ENCODE measurements at regions not wholly inside any gene's neighbourhood (a gene's known extent, or its start where the extent isn't known, plus 50 kb on each side); places are given as distances from the start of the nearest gene placed in this dataset.

DNA sequence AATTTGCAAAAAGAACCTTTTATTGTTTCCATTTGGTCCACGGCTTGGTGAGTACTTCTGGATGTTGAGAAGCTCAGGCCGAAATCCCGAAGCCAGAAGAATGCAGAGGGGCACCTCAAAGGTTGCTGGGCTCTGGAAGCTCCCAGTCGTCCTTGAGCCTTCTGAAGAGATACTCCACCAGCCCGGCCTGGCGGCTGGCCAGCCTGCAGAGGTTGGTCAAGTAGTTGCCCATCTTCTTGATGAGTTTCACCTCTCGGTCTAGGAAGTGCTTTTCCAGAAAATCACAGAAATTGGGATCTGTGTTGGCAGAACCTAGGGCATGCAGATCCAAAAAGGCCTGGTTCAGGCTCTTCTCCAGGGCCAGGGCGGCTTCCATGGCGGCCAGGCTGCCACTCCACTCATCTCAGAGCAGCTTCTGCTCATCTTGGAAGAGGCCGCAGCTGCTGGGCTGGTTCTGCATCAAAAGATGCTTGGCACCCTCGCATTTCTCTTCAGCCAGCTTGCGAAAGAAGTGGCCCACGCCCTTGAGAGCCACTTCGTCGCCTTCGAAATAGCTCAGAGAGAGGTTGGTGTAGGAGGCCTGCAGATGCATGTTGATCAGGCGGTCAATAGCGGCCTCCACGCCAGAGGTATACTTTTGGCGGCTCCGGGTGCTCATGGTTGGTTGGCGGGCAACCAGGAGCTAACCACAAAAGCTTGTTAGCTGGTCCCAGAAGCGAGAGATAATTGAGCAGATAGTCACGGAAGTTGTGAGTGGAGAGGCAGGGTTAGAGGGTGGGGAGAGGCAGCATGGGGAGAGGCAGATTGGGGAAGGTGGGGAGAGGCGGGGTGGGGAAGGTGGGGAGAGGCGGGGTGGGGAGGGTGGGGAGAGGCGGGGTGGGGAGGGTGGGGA lies 76.5 kb upstream of the TSPAN7 start:
- peak overlapping the region; percentile 28 for H2AK9ac ChIP-seq (replicated peaks; ENCODE audit: low read depth, low read length, poor library complexity)
- H3K9me3 ChIP-seq (ENCODE audit: control insufficient read depth, insufficient read depth, low read length): no peaks in the 10 kb centered on the region
- no TSS peak for BruUV-seq (replicated peaks)
- H3K27ac ChIP-seq (ENCODE audit: insufficient read depth, low read length): no peak overlapping the region
- in situ Hi-C loops (cut with MboI; ENCODE audit: low sequenced_read_pairs): no loop called here
- no peak overlapping the region for H3K9ac ChIP-seq (ENCODE audit: low read depth, low read length)
- ATAC-seq (ENCODE audit: low read depth) (no peak), DNase-seq (no peak)
- dilution Hi-C loops (cut with HindIII; ENCODE audit: low sequenced_read_pairs, unreplicated experiment): no loop called here
- H3K79me1 ChIP-seq (ENCODE audit: low read depth in 1 of 2, low read length in 2 of 2): no peaks in the 10 kb centered on the region
- POLR2A ChIA-PET (ENCODE audit: unreplicated experiment): no interaction called here
- H3K27me3 ChIP-seq (ENCODE audit: control insufficient read depth, insufficient read depth, low read length): no peaks in the 10 kb centered on the region
- H4K20me1 ChIP-seq (ENCODE audit: insufficient read depth, low read length): no peaks in the 10 kb centered on the region
- CTCF ChIA-PET: no interaction called here
- no peak for TF ChIP-seq BHLHE40 (IDR thresholded peaks at IDR 0.05; ENCODE audit: low read depth, low read length)
- TF ChIP-seq SMC3 (IDR thresholded peaks at IDR 0.05; ENCODE audit: low read depth, low read length): no peak
- TF ChIP-seq MAFK (IDR thresholded peaks at IDR 0.05; ENCODE audit: low read depth, low read length): no peak
- TF ChIP-seq CEBPB (IDR thresholded peaks at IDR 0.05; ENCODE audit: low read depth, low read length): no peak
- TF ChIP-seq MXI1 (IDR thresholded peaks at IDR 0.05; ENCODE audit: borderline replicate concordance, low read depth, low read length): no peak
- TF ChIP-seq POLR2A (IDR thresholded peaks at IDR 0.05; ENCODE audit: low read depth, low read length): no peak
- TF ChIP-seq RCOR1 (IDR thresholded peaks at IDR 0.05; ENCODE audit: insufficient replicate concordance, low read length): no peak
- TF ChIP-seq, protein P1, sequence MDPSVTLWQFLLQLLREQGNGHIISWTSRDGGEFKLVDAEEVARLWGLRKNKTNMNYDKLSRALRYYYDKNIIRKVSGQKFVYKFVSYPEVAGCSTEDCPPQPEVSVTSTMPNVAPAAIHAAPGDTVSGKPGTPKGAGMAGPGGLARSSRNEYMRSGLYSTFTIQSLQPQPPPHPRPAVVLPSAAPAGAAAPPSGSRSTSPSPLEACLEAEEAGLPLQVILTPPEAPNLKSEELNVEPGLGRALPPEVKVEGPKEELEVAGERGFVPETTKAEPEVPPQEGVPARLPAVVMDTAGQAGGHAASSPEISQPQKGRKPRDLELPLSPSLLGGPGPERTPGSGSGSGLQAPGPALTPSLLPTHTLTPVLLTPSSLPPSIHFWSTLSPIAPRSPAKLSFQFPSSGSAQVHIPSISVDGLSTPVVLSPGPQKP (IDR thresholded peaks at IDR 0.05; ENCODE audit: borderline replicate concordance, low read depth, low read length): no peak
- TF ChIP-seq, protein P2, sequence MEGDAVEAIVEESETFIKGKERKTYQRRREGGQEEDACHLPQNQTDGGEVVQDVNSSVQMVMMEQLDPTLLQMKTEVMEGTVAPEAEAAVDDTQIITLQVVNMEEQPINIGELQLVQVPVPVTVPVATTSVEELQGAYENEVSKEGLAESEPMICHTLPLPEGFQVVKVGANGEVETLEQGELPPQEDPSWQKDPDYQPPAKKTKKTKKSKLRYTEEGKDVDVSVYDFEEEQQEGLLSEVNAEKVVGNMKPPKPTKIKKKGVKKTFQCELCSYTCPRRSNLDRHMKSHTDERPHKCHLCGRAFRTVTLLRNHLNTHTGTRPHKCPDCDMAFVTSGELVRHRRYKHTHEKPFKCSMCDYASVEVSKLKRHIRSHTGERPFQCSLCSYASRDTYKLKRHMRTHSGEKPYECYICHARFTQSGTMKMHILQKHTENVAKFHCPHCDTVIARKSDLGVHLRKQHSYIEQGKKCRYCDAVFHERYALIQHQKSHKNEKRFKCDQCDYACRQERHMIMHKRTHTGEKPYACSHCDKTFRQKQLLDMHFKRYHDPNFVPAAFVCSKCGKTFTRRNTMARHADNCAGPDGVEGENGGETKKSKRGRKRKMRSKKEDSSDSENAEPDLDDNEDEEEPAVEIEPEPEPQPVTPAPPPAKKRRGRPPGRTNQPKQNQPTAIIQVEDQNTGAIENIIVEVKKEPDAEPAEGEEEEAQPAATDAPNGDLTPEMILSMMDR (conservative IDR thresholded peaks at IDR 0.05; ENCODE audit: low read depth, low read length): no peak
- no peak for TF ChIP-seq RAD21 (IDR thresholded peaks at IDR 0.05; ENCODE audit: low read length)
- no peak for TF ChIP-seq RFX5 (IDR thresholded peaks at IDR 0.05; ENCODE audit: low read depth, low read length)
- TF ChIP-seq CHD1 (IDR thresholded peaks at IDR 0.05; ENCODE audit: low read depth, low read length): no peak
- TF ChIP-seq FOS (IDR thresholded peaks at IDR 0.05; ENCODE audit: low read depth, low read length): no peak
- no peak for TF ChIP-seq NFE2L2 (IDR thresholded peaks at IDR 0.05; ENCODE audit: low read depth, low read length)
- TF ChIP-seq USF2 (IDR thresholded peaks at IDR 0.05; ENCODE audit: low read depth, low read length): no peak
- TF ChIP-seq MAZ (IDR thresholded peaks at IDR 0.05; ENCODE audit: borderline replicate concordance, low read depth, low read length): no peak
- H2BK20ac ChIP-seq (ENCODE audit: low read depth, low read length): no peak overlapping the region
- no peaks in the 10 kb centered on the region for H3K36me3 ChIP-seq (ENCODE audit: control insufficient read depth, insufficient read depth, low read length)
- H3K4ac ChIP-seq (ENCODE audit: low read depth, low read length): no peak overlapping the region
- no peak overlapping the region for H3K23ac ChIP-seq (ENCODE audit: low read depth, low read length)
- H2AFZ ChIP-seq (replicated peaks; ENCODE audit: low read length, poor library complexity): no peak overlapping the region
- H3K18ac ChIP-seq (ENCODE audit: low read depth, low read length): no peak overlapping the region
- H3K56ac ChIP-seq (ENCODE audit: extremely low read depth, insufficient read depth, low read length): no peak overlapping the region
- no peak overlapping the region for H3K4me3 ChIP-seq (ENCODE audit: insufficient read depth, low read depth, low read length)
- no peaks in the 10 kb centered on the region for H3K4me1 ChIP-seq (ENCODE audit: control insufficient read depth, insufficient read depth, low read length)
- no peak overlapping the region for H2BK15ac ChIP-seq (ENCODE audit: low read depth, low read length)
- no peaks in the 10 kb centered on the region for H3K9me1 ChIP-seq (ENCODE audit: insufficient read depth, low read length)
- no peak overlapping the region for H2BK5ac ChIP-seq (ENCODE audit: low read depth, low read length, poor library complexity, severe bottlenecking)
- no peak overlapping the region for H4K5ac ChIP-seq (ENCODE audit: low read depth, low read length)
- no peak overlapping the region for H3K4me2 ChIP-seq (ENCODE audit: low read depth, low read length)
- no peak overlapping the region for H3K14ac ChIP-seq (replicated peaks; ENCODE audit: low read depth, low read length)
- H2BK120ac ChIP-seq (ENCODE audit: low read depth, low read length): no peak overlapping the region
- 63% methylated on average over 9 of the region's 27 CpGs; no CpG with 5 or more reads in 1 of the 2 experiments for WGBS, 2 experiments (ENCODE audit: extremely low coverage in 2 of 2, insufficient read length in 1 of 2)
- no peak overlapping the region for H2AK5ac ChIP-seq (ENCODE audit: low read depth, low read length)
- H4K91ac ChIP-seq (ENCODE audit: insufficient read depth, low read depth, low read length): no peak overlapping the region
- H4K8ac ChIP-seq (ENCODE audit: low read depth in 2 of 2, low read length in 2 of 2): no peak overlapping the region
- intact Hi-C loops (cut with micrococcal nuclease): no loop called here
